ENCODE measurements at regions not wholly inside any gene's neighbourhood (a gene's known extent, or its start where the extent isn't known, plus 50 kb on each side); places are given as distances from the start of the nearest gene placed in this dataset.

GRCh38 chr2:151083856-151084795 lies 177.5 kb downstream of the RBM43 start:
- DNase-seq = peak; percentile 35

GRCh38 chr2:151078889-151079288 lies 182.8 kb downstream of the RBM43 start:
- DNase-seq = no peak

DNA sequence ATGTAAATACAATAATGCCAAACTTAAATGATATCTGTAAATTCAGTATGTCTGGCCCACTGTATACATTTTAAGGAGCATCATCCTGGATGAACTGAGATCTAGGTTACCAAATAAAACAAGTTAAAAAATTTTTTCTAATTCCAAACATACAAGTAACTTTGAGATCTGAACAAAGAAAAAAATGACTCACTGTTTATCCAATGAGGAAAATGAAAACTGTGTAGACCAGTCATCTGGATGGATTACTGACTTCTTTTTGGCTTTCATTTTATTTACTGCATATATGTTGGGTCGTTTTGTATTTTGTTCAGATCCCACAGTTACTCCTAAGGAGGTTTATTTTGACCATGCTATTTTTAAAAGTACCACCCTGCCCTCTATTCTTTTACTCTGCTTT lies 189.8 kb downstream of the RBM43 start:
- no peak for DNase-seq

- DNase-seq = no peak
Measured at GRCh38 chr2:151071382-151071781, 190.3 kb downstream of the RBM43 start.

GRCh38 chr2:151070253-151070652 lies 191.4 kb downstream of the RBM43 start:
- no peak for DNase-seq

DNA sequence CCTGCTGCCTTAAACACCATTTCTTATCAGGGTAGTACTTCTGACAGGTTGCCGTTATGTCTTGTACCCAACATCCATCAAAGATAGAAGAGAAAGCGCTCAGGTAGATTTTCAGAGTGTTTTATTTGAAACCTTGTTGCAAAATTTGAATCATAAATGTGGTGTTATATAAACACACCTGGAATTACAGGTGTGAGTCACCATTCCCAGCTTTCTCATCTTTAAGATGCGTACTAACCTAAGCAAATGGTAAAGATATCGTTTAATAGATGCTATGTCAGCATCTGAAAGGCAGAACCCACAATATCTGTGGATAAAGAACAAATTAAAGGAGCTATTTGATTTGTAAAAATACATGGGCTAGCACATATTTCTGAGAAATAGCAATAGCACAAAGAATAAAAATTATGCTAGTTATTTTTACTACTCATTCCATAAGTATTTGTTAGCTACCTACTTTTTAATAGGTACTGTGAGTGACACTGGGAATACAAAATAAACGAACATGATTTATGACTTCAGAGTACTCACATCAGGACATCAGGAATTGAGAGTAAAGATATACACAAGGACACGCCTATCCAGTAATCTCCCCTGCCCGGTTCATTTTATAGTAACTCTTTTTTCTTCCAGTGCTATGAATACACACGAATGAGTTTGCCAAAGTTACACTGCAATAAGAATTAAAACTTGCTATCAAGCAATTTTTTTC lies 193.8 kb downstream of the RBM43 start:
- no peak for DNase-seq

GRCh38 chr2:151063271-151063670 lies 198.4 kb downstream of the RBM43 start:
- no peak for DNase-seq

DNA sequence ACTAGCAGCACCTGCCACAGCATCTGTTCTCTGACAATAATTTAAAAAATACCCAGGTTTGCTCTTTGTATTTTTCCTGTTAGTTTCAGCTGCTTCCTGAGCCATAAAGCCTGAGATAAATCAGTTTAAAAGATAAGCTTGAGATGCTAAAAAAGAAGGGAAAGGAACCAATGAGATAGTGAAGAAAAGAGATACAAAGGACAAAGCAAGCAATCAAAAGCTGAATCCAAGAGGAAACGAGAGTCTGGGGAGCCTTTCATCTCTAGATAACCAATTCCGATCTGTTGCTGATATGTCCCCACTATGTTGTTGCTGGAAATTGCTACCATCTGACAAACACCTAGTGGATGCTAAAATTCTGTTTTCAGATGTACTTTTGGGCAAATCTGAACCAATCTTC lies 201.4 kb downstream of the RBM43 start:
- no peak for DNase-seq

GRCh38 chr2:151056870-151057269 lies 204.8 kb downstream of the RBM43 start:
- no peak for DNase-seq

DNA sequence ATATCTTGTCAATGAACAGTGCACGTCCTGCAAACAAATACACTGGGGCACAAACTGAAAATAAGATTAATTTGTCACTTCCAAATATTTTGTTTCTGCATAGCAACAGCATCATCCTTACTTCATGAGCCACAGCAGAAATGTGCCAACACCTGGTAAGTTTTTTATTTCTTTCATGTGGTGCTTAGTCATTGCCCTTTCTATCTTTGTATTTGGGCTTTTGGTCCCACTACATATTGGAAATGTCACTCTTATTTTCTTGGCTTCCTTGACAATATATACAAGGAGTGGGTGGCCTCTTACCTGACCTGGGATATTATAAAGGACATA lies 208.0 kb downstream of the RBM43 start:
- DNase-seq = no peak

DNA sequence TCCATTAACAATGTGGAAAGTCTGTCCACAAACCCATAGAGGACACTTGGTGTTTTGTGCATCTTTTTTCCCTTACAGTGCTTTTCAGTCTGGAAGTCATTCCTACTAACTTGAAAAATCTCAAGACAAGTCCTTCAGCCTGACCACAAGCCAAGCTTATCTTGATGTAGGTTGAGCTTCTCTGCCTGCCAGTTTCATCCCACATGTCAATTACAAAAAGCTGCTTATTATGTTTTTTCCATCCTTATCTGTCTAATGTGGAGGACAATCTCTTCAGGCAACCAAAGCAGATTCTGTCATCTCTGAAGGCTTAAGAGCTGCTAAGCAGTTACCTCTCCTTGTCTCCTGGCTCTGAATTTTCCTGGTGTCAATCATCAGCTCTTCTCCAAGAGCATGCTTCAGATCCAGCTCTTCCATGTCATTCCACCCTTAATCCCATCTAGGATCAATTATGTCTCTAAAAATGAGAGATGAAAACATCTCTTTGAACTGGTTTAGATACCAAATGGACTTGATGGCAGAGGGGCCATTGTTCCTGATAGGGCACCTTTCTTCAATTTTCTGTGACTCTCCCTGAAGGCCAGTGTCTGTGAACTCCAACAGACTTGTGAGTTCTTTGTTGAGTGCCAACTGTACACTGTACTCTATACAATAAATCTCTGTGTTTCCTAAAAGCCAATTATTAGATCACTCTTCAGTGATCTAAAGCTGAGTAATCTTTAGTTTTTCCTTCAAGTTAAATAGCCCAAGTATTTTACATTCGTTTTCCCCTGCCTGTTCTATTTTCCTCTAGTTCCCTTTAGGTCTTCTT lies 208.6 kb downstream of the RBM43 start:
- DNase-seq = no peak

DNA sequence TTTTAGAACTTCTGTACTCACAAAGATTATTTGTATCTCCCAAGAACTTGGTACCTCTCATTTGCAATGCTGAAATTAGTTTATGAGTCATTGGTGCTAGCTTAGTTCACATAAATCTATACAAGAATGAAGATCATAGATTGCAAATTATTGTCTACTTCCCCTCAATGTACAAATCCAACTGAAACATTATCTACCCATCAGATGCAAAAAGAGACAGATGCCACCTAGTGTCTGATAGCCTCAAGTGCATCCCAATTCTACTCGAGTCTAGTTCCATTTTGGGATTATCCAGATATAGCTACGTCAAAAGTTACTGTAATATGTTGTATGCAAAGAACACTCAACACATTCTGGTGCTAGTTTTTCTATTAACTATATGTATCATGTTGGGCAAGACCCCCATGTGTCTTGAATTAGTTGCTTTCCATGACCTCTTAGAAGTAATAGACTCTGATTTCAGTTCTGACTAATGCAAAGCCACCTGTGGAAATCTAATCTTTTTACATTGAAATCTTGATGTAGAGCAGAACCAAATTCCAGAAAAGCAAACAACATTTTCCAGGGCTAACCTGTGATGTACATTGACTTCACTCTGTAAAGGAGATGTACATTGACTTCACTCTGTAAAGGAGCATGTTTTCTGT lies 210.0 kb downstream of the RBM43 start:
- DNase-seq = no peak

- no peak for DNase-seq
Measured at GRCh38 chr2:151049746-151050145, 211.9 kb downstream of the RBM43 start.

GRCh38 chr2:151048331-151049054 lies 213.2 kb downstream of the RBM43 start:
- DNase-seq = no peak

- no peak for DNase-seq
Measured at GRCh38 chr2:151043484-151043883, 218.2 kb downstream of the RBM43 start.

GRCh38 chr2:151042964-151043363 lies 218.7 kb downstream of the RBM43 start:
- no peak for DNase-seq

- DNase-seq = no peak
Measured at GRCh38 chr2:151040039-151040438, 221.6 kb downstream of the RBM43 start.

DNA sequence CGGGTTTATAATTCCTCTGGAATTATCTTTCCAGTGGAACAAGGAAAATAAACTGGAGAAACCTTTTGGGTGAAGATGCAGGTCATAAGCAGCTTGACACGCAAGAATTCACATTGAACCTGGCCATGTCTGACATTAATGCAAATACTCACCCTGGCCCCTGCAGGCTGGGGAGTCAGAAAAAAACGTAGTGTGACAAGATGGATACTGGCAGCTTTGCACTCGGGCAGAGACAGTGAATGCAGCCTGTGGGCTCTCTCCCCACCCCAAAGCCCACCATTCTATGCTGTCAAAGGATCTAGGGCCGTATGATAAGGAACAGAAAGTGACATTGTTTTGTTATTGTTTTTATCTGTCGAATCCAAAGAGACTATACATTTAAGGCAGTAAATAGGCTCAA lies 223.1 kb downstream of the RBM43 start:
- no peak for DNase-seq

- DNase-seq = no peak
Measured at GRCh38 chr2:151037434-151037833, 224.2 kb downstream of the RBM43 start.

DNA sequence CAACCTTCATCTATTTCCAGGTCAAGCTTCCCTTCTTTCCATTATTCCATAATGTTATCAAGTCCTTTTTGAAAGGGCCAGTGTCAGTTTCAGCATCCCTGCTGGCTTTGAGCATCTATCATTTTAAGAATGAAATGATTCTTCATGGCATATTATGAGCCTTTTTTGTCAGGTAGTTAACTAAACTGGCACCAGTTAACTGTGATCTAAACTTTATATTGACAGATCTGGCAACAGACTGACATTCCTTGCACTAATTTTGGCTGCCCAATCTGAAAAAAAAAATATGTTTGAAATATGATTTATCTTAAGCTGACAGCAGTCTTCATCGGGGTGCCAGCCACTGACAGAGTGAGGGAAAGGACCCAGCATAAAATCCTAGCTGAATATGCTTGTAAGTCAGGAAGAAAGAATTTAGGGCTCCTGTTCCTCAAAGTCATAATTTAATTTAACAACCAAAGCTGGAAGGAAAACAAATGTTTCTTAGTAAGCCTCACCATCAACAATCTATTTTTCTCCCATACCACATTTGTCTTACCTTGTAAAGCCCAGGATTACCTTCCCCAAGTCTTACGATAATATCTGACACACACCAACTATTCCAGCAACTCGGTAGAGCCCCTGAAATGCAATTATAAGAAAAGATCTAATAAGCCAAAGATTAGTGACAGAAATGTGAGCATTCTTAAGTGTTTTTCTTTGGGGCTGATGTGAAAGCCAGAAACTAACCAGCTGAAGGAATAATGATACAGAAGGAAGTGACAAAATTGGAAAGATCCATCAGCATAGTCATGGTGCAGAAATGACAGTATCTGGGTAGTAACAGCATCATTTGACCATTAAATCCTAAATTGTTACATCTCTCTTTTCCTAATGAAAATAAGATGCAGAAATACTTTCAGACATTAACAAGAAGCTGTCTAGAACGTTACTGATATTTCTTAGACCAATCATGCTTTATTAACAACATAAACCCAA lies 228.1 kb downstream of the RBM43 start:
- no peak for DNase-seq
